HG02870 (cell line): ENCODE measurements at regions not wholly inside any gene's neighbourhood (a gene's known extent, or its start where the extent isn't known, plus 50 kb on each side); places are given as distances from the start of the nearest gene placed in this dataset.

ENCODE experiments used
- ATAC-seq: cut with Tn5 transposase; IDR thresholded peaks from one replicate; pipeline ENCODE4 v1.9.1; 2021; ENCODE audit warnings: mild to moderate bottlenecking, moderate library complexity; ENCODE audit not compliant: unreplicated experiment

DNA sequence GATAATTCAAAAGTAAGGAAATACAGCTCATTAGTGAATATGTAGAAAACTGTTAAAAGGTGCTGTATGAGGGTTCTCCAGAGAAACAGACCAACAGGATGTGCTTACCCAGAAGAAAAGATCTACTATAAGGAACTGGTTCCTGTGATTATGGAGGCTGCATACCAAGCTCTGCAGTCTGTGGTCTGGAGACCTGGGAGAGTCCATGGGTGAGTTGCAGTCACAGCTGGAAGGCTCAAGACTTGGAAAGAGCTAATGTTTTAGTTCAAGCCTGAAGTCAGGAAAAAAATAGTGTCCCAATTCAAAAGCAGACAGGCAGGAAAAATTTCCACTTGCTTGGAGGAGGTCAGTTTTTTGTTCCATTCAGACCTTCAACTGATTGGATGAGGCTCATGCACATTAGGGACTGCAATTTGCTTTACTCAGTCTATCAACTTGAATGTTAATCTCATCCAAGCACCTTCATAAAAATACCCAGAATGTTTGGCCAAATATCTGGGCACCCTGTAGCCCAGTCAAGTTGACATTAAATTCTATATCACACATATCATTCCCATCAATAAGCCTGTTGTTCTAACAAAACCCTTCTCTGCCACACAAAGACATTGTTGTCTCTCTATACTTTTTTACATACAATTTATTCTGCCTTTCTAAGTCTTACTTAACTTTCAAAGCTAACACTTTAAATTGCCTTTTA, 197.9 kb upstream of the KLF6 start:
- ATAC-seq, result no peak

GRCh38 chr10:3981300-3981699, 196.3 kb upstream of the KLF6 start:
- ATAC-seq, result no peak

DNA sequence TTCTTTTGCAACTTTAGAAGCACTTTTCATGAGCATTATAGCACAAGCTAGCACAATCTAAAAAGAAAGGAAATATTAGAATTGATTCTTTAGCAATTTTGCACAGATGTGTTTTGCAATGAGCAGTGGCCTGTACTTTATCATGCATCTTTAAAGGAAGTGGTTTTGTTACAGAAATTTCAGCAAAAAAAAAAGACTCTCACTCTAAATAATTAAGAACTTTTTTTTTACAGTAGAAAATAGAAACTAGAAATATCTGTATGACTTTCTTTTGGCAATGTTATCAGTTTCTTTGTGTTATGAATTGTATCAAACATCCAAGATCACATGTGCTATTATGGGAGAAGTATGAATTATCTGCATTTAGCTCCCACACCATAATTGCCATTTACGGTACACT, 195.7 kb upstream of the KLF6 start:
- no peak for ATAC-seq

- no peak for ATAC-seq
Measured at GRCh38 chr10:3980144-3980543, 195.1 kb upstream of the KLF6 start.

DNA sequence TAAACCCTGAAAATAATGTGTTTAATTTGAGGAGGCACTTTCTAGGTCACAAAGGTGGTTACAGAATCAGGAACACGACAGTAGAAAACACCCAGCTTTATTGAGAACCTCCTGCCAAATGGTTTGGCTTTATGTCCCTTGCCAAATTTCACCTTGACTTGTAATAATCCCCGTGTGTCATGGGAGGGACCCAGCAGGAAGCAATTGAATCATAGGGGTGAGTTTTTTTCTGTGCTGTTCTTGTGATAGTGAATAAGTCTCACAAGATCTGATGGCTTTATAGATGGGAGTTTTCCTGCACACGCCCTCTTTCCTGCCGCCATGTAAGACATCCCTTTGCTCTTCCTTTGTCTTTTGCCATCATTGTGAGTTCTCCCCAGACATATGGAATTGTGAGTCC, 193.8 kb upstream of the KLF6 start:
- ATAC-seq, result no peak

GRCh38 chr10:3978174-3978573, 193.2 kb upstream of the KLF6 start:
- no peak for ATAC-seq

DNA sequence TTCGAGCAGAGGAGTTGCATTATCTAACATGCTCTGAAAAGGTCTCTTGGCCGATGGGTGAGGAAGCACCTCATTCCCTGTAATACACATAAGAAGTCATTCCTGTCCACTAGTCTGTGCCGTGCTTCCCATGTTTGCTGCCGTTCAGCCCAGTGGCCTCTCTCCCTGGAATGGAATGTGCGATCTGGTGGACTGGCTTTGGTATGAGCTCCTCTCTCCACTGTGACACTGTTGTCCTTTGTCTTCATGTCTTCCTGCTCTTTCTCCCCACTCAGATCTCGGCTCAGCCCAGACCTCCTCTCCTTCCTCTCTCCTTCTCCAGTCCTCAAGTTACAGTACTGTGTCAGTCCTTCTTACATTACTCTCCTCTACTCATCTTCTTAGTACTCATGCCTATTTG, 192.8 kb upstream of the KLF6 start:
- ATAC-seq, result no peak

DNA sequence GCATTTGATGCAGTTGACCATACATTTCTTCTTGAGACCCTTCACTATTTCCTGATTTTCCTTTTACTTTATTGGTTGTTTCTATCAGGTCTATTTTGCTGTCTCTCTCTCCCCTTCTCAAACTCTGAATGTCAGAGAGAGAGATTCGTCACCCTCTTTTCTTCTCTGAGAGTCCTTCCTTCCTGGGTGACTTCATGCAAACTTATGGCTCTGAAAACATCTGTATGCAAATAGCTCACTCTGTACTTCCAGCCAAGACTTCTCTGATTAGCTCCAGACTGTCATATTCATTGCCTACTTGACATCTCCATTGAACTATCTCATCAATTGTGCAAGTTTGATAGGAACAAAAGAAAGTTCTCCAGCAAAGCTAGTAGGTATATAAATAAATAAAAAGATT, 191.7 kb upstream of the KLF6 start:
- no peak for ATAC-seq

- ATAC-seq, result no peak
Measured at GRCh38 chr10:3976171-3976570, 191.2 kb upstream of the KLF6 start.

GRCh38 chr10:3975016-3975415, 190.0 kb upstream of the KLF6 start:
- ATAC-seq, result no peak

GRCh38 chr10:3972460-3973301, 187.7 kb upstream of the KLF6 start:
- no peak for ATAC-seq

- ATAC-seq, result no peak
Measured at GRCh38 chr10:3971713-3972112, 186.7 kb upstream of the KLF6 start.

DNA sequence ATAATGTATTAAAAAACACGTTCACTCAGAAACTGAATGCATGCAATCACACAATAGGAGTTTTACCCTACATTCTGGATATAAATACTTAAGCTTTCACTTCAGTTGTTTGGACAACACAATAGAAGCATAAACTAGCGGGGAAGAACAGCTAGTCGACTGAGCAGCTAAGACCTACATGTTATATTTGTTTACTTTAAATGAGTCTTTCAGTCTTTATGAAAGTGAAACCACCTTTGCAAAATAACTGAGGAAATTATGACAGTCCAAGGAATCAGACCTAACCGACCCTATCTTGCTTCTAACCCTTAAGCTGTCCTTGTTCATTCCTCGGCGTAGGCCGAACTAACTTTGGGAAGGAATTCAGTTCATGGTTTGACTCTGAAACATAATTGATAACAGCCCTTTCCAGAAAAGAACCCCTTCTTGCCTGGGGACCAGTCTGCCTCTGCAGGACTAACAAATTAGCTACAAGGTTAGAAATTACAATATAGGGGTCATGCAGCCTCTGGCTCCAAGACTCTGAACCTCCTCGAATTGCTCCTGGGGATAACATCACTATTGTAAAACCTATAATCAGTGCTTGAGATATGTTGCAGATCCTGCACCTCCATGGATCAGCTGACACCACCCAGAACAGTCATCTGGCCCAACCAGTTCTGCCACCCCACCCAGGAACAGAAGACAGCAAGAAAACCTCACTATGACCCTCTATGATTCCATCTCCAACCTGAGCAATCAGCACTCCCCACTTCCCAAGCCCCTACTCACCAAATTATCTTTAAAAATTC, 185.1 kb upstream of the KLF6 start:
- no peak for ATAC-seq

- ATAC-seq, result no peak
Measured at GRCh38 chr10:3968727-3969126, 183.7 kb upstream of the KLF6 start.

DNA sequence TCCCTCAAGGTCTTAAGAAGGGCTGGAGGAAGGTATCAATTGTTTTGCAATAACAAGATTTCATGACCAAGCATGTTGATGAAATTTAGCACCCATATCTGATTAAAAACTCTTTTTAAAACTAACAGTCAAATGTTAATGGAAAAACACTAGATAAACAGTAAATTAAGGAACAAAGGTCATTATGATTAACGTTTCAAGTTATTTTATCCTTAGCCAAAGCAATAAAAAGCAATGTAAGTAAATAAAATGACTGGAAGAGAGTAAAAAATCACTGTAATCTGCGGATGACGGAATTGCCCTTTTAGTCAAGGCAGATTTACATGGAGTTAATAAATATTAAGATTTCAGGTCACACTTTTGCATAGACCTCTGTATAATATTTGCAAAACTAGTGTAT, 179.5 kb upstream of the KLF6 start:
- no peak for ATAC-seq

DNA sequence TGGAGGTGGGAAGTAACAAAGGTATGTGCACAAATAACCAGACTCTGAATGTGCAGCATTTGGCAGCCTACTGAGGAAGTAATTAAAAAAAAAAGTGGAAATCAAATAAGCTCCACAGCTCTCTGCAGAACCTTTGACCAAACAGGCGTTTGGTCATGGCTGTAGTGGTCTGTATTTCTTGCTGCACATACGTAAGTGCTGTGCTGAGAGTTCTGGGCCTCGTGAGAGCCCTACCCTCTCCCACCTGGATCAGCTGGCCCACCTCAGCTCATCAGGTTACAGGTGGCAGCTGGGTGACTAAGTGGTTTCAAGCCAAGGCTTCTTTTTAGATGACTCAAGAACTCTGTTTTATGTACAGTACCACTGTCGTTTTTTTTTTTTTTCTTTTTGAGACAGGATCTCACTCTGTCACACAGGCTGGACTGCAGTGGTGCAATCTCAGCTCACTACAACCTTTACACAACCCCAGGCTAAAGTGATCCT, 178.2 kb upstream of the KLF6 start:
- ATAC-seq, result no peak

DNA sequence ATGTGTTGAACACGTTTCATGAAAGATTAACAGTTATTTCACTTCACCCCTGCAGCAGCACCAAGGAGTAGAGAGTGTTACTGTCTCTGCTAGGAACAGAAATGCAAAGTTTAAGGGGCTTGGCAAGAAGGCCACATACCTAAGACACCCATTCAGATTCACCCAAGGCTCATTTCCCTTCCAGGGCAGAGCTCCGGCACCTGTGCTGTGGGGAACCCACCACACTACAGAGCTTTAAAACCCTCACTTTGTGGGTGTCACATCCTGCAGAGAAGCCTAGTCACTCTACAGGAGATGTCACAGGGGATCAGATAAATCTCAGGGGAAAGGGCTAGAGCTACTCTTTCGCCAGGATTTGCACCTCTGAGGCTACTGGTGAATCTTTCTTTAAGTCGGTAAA, 176.1 kb upstream of the KLF6 start:
- ATAC-seq, result no peak

DNA sequence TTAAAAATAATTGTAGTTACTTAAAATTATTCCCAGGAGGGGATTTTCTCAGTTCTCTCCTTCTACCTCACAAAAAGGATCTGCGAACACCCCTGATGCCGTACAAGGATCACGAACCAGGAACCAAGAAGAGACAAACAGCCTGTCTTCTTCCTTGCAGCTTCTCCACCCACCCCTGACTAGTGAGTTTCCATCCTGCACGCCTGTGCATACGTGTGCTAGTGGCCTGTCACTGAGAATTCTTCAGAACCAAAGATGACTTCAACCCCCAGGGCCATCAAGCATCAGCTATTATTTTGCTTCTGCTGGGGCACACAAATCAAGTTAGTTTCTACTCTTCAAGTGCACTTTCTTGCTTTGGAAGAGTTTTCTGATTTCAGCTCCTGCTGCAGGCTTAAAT, 175.5 kb upstream of the KLF6 start:
- ATAC-seq, result no peak

- no peak for ATAC-seq
Measured at GRCh38 chr10:3959370-3960325, 174.6 kb upstream of the KLF6 start.

DNA sequence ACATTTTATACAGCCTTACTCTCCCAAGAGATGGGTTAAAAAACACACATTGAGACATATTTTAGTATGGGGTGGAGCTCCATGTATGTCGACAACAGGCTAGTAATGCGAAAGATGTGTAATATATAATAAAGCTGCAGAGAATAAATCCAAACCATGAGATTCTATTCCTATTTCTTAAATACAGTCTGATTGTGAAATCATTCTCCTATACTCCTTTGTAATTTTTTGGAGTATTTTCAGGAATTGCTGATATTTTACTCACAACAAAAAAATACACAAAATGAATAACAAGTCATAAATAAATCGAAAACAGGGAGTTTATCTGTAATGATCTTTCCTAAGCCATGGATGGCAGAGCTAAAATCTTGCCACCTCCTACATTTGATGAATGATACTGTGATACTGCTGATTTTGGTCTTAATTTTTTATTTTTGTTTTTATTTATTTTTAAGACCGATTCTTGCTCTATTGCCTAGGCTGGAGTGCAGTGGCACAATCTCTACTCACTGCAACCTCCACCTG, 173.5 kb upstream of the KLF6 start:
- no peak for ATAC-seq
